ENCODE measurements at regions not wholly inside any gene's neighbourhood (a gene's known extent, or its start where the extent isn't known, plus 50 kb on each side); places are given as distances from the start of the nearest gene placed in this dataset.

DNA sequence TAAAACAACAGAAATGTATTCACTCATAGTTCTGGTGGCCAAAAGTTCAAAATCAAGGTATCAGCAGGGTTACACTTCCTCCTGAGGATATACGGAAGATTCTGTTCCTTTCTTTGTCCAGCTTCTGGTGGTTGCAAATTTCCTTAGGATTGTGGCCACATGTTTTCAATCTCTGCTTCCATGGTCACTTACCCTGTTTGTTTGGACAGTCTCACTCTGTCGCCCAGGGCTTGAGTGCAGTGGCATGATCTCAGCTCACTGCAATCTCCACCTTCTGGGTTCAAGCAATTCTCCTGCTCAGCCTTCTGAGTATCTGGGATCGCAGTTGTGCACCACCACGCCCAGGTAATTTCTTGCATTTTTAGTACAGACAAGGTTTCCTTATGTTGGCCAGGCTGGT, 534.3 kb downstream of the KCNA4 start:
- TF ChIP-seq, protein P1, sequence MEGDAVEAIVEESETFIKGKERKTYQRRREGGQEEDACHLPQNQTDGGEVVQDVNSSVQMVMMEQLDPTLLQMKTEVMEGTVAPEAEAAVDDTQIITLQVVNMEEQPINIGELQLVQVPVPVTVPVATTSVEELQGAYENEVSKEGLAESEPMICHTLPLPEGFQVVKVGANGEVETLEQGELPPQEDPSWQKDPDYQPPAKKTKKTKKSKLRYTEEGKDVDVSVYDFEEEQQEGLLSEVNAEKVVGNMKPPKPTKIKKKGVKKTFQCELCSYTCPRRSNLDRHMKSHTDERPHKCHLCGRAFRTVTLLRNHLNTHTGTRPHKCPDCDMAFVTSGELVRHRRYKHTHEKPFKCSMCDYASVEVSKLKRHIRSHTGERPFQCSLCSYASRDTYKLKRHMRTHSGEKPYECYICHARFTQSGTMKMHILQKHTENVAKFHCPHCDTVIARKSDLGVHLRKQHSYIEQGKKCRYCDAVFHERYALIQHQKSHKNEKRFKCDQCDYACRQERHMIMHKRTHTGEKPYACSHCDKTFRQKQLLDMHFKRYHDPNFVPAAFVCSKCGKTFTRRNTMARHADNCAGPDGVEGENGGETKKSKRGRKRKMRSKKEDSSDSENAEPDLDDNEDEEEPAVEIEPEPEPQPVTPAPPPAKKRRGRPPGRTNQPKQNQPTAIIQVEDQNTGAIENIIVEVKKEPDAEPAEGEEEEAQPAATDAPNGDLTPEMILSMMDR (conservative IDR thresholded peaks at IDR 0.05; ENCODE audit: low read length) = no peak
- TF ChIP-seq EZH2phosphoT487 (IDR thresholded peaks at IDR 0.05; ENCODE audit: borderline replicate concordance) = no peak

All from Loucy (cell line).